Endothelial cell of umbilical vein (primary cell): ENCODE measurements at regions not wholly inside any gene's neighbourhood (a gene's known extent, or its start where the extent isn't known, plus 50 kb on each side); places are given as distances from the start of the nearest gene placed in this dataset.

ENCODE experiments used
- EZH2 ChIP-seq: IDR thresholded peaks from 2 replicates; pipeline ENCODE4 v1.6.1; 2012; ENCODE audit warnings: borderline replicate concordance, low read depth, mild to moderate bottlenecking, moderate library complexity, low read length, inconsistent platforms; ENCODE audit not compliant: severe bottlenecking
- FOS ChIP-seq: IDR thresholded peaks from 2 replicates; pipeline ENCODE4 v1.6.1; 2011; ENCODE audit warnings: mild to moderate bottlenecking, low read length, moderate library complexity, borderline replicate concordance; ENCODE audit not compliant: insufficient read depth
- JUN ChIP-seq: IDR thresholded peaks from 2 replicates; pipeline ENCODE4 v1.6.1; 2011; ENCODE audit warnings: borderline replicate concordance, low read depth; ENCODE audit not compliant: insufficient read length, insufficient read depth
- POLR2A ChIP-seq: IDR thresholded peaks from 2 replicates; pipeline ENCODE4 v1.6.1; 2012; ENCODE audit warnings: low read depth, mild to moderate bottlenecking, control low read depth, low read length
- POLR2AphosphoS5 ChIP-seq: IDR thresholded peaks from 2 replicates; pipeline ENCODE4 v1.6.1; 2012; ENCODE audit warnings: low read depth, mild to moderate bottlenecking, control low read depth, low read length, moderate library complexity; ENCODE audit not compliant: insufficient read depth
- TF ChIP-seq, protein P1 (sequence below), 2 donors: IDR thresholded peaks; 1 replicate in 1 of 2; 2 replicates in 1 of 2; pipeline ENCODE4 v1.5.1; 2011; ENCODE audit warnings: low read length in 2 of 2, mild to moderate bottlenecking in 2 of 2, moderate library complexity in 2 of 2, control low read depth in 1 of 2, inconsistent platforms in 1 of 2, low read depth in 1 of 2; ENCODE audit not compliant: insufficient read depth in 1 of 2; ENCODE audit errors: extremely low read depth in 1 of 2

GRCh38 chrX:122945328-122945727 is 238.8 kb upstream of the GRIA3 start:
- TF ChIP-seq, protein P1, sequence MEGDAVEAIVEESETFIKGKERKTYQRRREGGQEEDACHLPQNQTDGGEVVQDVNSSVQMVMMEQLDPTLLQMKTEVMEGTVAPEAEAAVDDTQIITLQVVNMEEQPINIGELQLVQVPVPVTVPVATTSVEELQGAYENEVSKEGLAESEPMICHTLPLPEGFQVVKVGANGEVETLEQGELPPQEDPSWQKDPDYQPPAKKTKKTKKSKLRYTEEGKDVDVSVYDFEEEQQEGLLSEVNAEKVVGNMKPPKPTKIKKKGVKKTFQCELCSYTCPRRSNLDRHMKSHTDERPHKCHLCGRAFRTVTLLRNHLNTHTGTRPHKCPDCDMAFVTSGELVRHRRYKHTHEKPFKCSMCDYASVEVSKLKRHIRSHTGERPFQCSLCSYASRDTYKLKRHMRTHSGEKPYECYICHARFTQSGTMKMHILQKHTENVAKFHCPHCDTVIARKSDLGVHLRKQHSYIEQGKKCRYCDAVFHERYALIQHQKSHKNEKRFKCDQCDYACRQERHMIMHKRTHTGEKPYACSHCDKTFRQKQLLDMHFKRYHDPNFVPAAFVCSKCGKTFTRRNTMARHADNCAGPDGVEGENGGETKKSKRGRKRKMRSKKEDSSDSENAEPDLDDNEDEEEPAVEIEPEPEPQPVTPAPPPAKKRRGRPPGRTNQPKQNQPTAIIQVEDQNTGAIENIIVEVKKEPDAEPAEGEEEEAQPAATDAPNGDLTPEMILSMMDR (IDR thresholded peaks at IDR 0.05; ENCODE audit: extremely low read depth in 1 of 2, insufficient read depth in 1 of 2, low read depth in 1 of 2, low read length in 2 of 2) = no peak
- TF ChIP-seq POLR2A (no peak), EZH2 (no peak), JUN (no peak), POLR2AphosphoS5 (no peak), FOS (no peak)
